ENCODE measurements at regions not wholly inside any gene's neighbourhood (a gene's known extent, or its start where the extent isn't known, plus 50 kb on each side); places are given as distances from the start of the nearest gene placed in this dataset.
"Not testable (repeated sequence)": the region's sequence is repeated elsewhere in the genome, so short reads cannot be mapped to it uniquely, and the experiment has no call there.

DNA sequence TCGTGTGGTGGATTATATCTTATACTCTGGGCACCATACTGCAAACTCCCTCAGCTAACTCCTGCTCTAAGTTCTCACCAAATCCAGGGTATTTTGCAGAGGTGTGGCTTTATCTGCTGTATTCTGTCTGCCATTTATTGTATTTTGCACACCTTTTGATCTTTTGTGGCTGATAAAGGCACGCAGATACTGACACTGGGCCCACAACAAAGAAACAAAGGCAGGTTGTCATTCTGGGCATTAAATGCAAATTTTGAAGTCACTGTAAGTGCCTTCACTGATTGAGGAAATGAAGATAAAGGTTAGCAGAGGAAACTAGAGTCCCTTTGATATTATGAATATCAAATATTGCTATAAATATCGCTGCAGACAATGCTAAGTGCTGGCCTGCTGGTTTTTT lies 265.8 kb upstream of the MEIS1 start:
- no peak for DNase-seq (ENCODE audit: low spot score)
- TF ChIP-seq CTCF (IDR thresholded peaks at IDR 0.05), result no peak
- Histone ChIP-seq H3K4me1 (no peaks in the 10 kb centered on the region), H3K27ac (no peak overlapping the region), H3K9me3 (no peaks in the 10 kb centered on the region), H3K27me3 (no peaks in the 10 kb centered on the region), H3K4me3 (no peak overlapping the region), H3K36me3 (no peaks in the 10 kb centered on the region)

- Histone ChIP-seq H3K27me3 (no peaks in the 10 kb centered on the region), H3K36me3 (no peaks in the 10 kb centered on the region), H3K9me3 (no peaks in the 10 kb centered on the region), H3K4me3 (no peak overlapping the region), H3K27ac (no peak overlapping the region), H3K4me1 (no peaks in the 10 kb centered on the region)
- TF ChIP-seq CTCF (IDR thresholded peaks at IDR 0.05), result no peak
- no peak for DNase-seq (ENCODE audit: low spot score)
Observed at GRCh38 chr2:66164470-66164869, 270.5 kb upstream of the MEIS1 start.

GRCh38 chr2:66156171-66156570 lies 278.8 kb upstream of the MEIS1 start:
- TF ChIP-seq CTCF (IDR thresholded peaks at IDR 0.05), result no peak
- no peak overlapping the region for H3K4me3 ChIP-seq

DNA sequence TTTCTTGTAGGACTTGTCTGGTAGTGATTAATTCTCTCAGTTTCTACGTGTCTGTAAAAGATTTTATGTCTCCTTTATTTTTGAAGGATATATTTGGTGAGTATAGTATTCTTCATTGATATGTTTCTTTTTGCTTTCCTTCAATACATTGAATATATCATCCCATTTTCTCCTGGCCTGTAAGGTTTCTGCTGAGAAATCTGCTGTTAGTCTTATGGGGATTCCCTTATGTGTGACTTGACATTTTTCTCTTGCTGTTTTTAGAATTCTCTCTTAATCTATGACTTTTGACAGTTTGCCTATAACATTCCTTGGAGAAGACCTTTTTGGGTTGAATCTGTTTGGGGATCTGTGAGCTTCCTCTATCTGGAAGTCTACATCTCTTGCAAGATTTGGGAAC lies 281.0 kb upstream of the MEIS1 start:
- no peak for DNase-seq (ENCODE audit: low spot score)
- H3K9me3 ChIP-seq, result peaks cover 0 to 36% of the 10 kb centered on the region in 2 donors
- H3K4me3 ChIP-seq, result no peak overlapping the region
- H3K27me3 ChIP-seq, result no peaks in the 10 kb centered on the region
- no peak for TF ChIP-seq CTCF (IDR thresholded peaks at IDR 0.05)
- no peaks in the 10 kb centered on the region for H3K4me1 ChIP-seq
- no peaks in the 10 kb centered on the region for H3K36me3 ChIP-seq
- no peak overlapping the region for H3K27ac ChIP-seq

More at GRCh38 chr2:66156171-66156570, 278.8 kb upstream of the MEIS1 start:
- no peaks in the 10 kb centered on the region for H3K36me3 ChIP-seq
- H3K4me1 ChIP-seq, result no peaks in the 10 kb centered on the region
- peaks cover 0 to 26% of the 10 kb centered on the region in 2 donors for H3K9me3 ChIP-seq
- no peak for DNase-seq (ENCODE audit: low spot score)
- no peak overlapping the region for H3K27ac ChIP-seq
- no peaks in the 10 kb centered on the region for H3K27me3 ChIP-seq

DNA sequence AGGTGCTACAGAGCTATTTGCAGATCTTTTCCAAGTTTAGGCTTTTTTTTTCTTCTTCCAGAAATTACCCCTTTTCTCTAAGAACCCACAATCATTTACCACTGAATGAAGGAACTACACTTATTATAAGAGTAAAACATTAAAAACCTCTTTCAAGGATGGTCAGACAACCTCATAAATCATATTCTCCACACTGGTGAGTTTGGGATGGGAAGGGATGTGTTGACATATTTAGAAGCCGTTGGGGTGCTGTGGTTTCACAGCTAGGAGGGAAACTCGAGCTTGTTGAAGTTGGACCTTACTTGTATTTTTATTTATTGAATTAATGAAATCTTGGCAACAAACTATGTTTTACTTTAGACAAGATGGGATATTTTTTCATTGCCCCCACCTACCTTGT lies 289.4 kb upstream of the MEIS1 start:
- Histone ChIP-seq H3K27ac (no peak overlapping the region), H3K27me3 (no peaks in the 10 kb centered on the region), H3K4me3 (no peak overlapping the region), H3K9me3 (peaks cover 0 to 10% of the 10 kb centered on the region in 2 donors), H3K36me3 (no peaks in the 10 kb centered on the region), H3K4me1 (no peaks in the 10 kb centered on the region)
- no peak for DNase-seq (ENCODE audit: low spot score)
- TF ChIP-seq CTCF (IDR thresholded peaks at IDR 0.05), result no peak

DNA sequence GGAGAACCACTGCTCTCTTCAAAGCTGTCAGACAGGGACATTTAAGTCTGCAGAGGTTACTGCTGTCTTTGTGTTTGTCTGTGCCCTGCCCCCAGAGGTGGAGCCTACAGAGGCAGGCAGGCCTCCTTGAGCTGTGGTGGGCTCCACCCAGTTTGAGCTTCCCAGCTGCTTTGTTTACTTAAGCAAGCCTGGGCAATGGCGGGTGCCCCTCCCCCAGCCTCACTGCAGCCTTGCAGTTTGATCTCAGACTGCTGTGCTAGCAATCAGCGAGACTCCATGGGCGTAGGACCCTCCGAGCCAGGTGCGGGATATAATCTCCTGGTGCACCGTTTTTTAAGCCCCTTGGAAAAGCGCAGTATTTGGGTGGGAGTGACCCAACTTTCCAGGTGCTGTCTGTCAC lies 290.6 kb upstream of the MEIS1 start:
- H3K9me3 ChIP-seq; H3K4me1 ChIP-seq; DNase-seq (ENCODE audit: low spot score); H3K36me3 ChIP-seq; H3K4me3 ChIP-seq; H3K27ac ChIP-seq; H3K27me3 ChIP-seq: not testable (repeated sequence)

Data from right atrium auricular region (tissue), 2 donors.